MM.1S (cell line): ENCODE measurements at regions not wholly inside any gene's neighbourhood (a gene's known extent, or its start where the extent isn't known, plus 50 kb on each side); places are given as distances from the start of the nearest gene placed in this dataset.

Experiments used
- DNase-seq: peaks from one replicate; pipeline ENCODE4 v3.0.0-alpha.2; 2015
- H2AFZ ChIP-seq: fragments of 300-600 bp; sonication (generic); 2 replicates; pipeline ENCODE4 v1.6.0; 2016; ENCODE audit warnings: antibody characterized with exemption, low read length
- H3F3A ChIP-seq: fragments of 300-600 bp; sonication (generic); 2 replicates; pipeline ENCODE4 v1.6.1; 2016; ENCODE audit warnings: mild to moderate bottlenecking, antibody characterized with exemption, low read length, moderate library complexity, mixed read lengths; ENCODE audit not compliant: insufficient read depth
- H3K27ac ChIP-seq: fragments of 300-600 bp; sonication (generic); 2 replicates; pipeline ENCODE4 v1.5.1; 2016; ENCODE audit warnings: mild to moderate bottlenecking, low read length
- H3K27me3 ChIP-seq: fragments of 300-600 bp; sonication (generic); replicated peaks from 2 replicates; pipeline ENCODE4 v1.6.0; 2016; ENCODE audit warnings: low read length; ENCODE audit not compliant: insufficient read depth
- H3K36me3 ChIP-seq: fragments of 300-600 bp; sonication (generic); replicated peaks from 2 replicates; pipeline ENCODE4 v1.6.1; 2016; ENCODE audit warnings: mild to moderate bottlenecking, low read length, mixed read lengths; ENCODE audit not compliant: insufficient read depth
- H3K4me1 ChIP-seq: fragments of 300-600 bp; sonication (generic); 2 replicates; pipeline ENCODE4 v1.6.1; 2016; ENCODE audit warnings: low read length, mixed read lengths
- H3K4me2 ChIP-seq: fragments of 300-600 bp; sonication (generic); 2 replicates; pipeline ENCODE4 v1.6.0; 2016; ENCODE audit warnings: low read depth, low read length
- H3K4me3 ChIP-seq: fragments of 300-600 bp; sonication (generic); 2 replicates; pipeline ENCODE4 v1.5.1; 2016; ENCODE audit warnings: low read length, mixed read lengths
- H3K79me2 ChIP-seq: fragments of 300-600 bp; sonication (generic); 2 replicates; pipeline ENCODE4 v1.6.1; 2016; ENCODE audit warnings: mixed run types, low read length, mixed read lengths
- H3K9ac ChIP-seq: fragments of 300-600 bp; sonication (generic); 2 replicates; pipeline ENCODE4 v1.6.1; 2016; ENCODE audit warnings: low read length, mixed read lengths
- H3K9me2 ChIP-seq: fragments of 300-600 bp; sonication (generic); replicated peaks from 2 replicates; pipeline ENCODE4 v1.6.1; 2016; ENCODE audit warnings: mild to moderate bottlenecking, low read length, mixed read lengths; ENCODE audit not compliant: insufficient read depth
- H3K9me3 ChIP-seq: fragments of 300-600 bp; sonication (generic); replicated peaks from 2 replicates; pipeline ENCODE4 v1.6.1; 2016; ENCODE audit warnings: mild to moderate bottlenecking, low read length, mixed read lengths; ENCODE audit not compliant: insufficient read depth
- H4K20me1 ChIP-seq: fragments of 300-600 bp; sonication (generic); 2 replicates; pipeline ENCODE4 v1.6.1; 2016; ENCODE audit warnings: mild to moderate bottlenecking, low read length, moderate library complexity, mixed read lengths; ENCODE audit not compliant: insufficient read depth
- EZH2 ChIP-seq: fragments of 300-600 bp; sonication (generic); optimal IDR thresholded peaks from 2 replicates; pipeline ENCODE3; 2017; ENCODE audit warnings: low read depth, mild to moderate bottlenecking, antibody characterized with exemption, low read length, mixed read lengths
- EZH2phosphoT487 ChIP-seq: fragments of 300-600 bp; sonication (generic); IDR thresholded peaks from 2 replicates; pipeline ENCODE4 v1.6.1; 2018; ENCODE audit warnings: antibody characterized with exemption, low read length
- TF ChIP-seq, protein P1 (sequence below): fragments of 300-600 bp; sonication (generic); IDR thresholded peaks from 2 replicates; pipeline ENCODE4 v1.5.1; 2016; ENCODE audit warnings: antibody characterized with exemption, low read length, mixed read lengths

DNA sequence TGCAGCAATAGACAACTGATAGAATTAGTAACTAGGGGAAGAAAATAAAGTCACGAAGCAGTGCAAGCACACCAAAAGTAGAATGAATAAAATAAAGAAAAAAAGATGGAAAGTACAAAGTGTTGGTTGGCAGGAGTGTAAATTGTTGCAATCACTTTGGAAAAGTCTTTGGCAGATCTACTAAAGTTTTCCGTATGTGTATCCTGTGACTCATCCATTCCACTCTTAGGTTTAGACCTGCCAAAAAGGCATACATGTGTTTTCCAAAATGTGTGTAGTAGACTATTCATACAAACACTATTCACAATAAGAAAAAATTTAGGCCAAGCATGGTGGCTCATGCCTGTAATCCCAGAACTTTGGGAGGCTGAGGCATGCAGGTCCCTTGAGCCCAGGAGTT lies 282.1 kb upstream of the FSIP2 start:
- Histone ChIP-seq H3K27ac (no peak overlapping the region), H3K9me3 (no peaks in the 10 kb centered on the region), H3K9ac (no peak overlapping the region), H3K79me2 (no peaks in the 10 kb centered on the region), H3K9me2 (no peaks in the 10 kb centered on the region), H3K4me3 (no peak overlapping the region), H3K4me2 (no peak overlapping the region), H2AFZ (no peak overlapping the region), H3F3A (no peaks in the 10 kb centered on the region), H4K20me1 (no peaks in the 10 kb centered on the region), H3K27me3 (no peaks in the 10 kb centered on the region), H3K36me3 (no peaks in the 10 kb centered on the region), H3K4me1 (no peaks in the 10 kb centered on the region)
- DNase-seq, result no peak
- TF ChIP-seq, protein P1, sequence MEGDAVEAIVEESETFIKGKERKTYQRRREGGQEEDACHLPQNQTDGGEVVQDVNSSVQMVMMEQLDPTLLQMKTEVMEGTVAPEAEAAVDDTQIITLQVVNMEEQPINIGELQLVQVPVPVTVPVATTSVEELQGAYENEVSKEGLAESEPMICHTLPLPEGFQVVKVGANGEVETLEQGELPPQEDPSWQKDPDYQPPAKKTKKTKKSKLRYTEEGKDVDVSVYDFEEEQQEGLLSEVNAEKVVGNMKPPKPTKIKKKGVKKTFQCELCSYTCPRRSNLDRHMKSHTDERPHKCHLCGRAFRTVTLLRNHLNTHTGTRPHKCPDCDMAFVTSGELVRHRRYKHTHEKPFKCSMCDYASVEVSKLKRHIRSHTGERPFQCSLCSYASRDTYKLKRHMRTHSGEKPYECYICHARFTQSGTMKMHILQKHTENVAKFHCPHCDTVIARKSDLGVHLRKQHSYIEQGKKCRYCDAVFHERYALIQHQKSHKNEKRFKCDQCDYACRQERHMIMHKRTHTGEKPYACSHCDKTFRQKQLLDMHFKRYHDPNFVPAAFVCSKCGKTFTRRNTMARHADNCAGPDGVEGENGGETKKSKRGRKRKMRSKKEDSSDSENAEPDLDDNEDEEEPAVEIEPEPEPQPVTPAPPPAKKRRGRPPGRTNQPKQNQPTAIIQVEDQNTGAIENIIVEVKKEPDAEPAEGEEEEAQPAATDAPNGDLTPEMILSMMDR, result no peak
- TF ChIP-seq EZH2 (no peak), EZH2phosphoT487 (no peak)

DNA sequence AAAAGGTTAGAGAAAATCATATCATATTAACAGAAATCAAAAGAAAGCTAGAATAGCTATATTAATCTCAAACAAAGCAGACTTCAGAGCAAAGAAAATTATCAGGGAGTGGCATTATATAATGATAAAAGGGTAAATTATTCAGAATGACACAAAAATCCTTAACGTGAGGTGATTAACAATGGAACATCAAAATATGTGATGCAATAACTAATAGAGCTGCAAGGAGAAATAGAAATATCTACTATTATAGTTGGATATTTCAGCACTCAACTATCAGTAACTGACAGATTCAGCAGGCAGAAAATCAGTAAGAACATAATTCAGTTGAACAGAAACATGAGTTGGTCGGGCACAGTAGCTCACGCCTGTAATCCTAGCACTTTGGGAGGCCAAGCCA lies 275.1 kb upstream of the FSIP2 start:
- no peaks in the 10 kb centered on the region for H3K36me3 ChIP-seq
- H3K9me2 ChIP-seq, result no peaks in the 10 kb centered on the region
- no peaks in the 10 kb centered on the region for H4K20me1 ChIP-seq
- H3K79me2 ChIP-seq, result no peaks in the 10 kb centered on the region
- DNase-seq, result no peak
- H3K27ac ChIP-seq, result no peak overlapping the region
- no peaks in the 10 kb centered on the region for H3K27me3 ChIP-seq
- H3K9ac ChIP-seq, result no peak overlapping the region
- no peak for TF ChIP-seq EZH2phosphoT487
- TF ChIP-seq, protein P1, result no peak
- TF ChIP-seq EZH2, result no peak
- no peak overlapping the region for H2AFZ ChIP-seq
- H3K4me2 ChIP-seq, result no peak overlapping the region
- H3K9me3 ChIP-seq, result no peaks in the 10 kb centered on the region
- H3K4me3 ChIP-seq, result no peak overlapping the region
- H3F3A ChIP-seq, result 0 out of 2 replicates have a peak, but pooled peaks cover 2% of the 10 kb centered on the region
- H3K4me1 ChIP-seq, result no peaks in the 10 kb centered on the region

DNA sequence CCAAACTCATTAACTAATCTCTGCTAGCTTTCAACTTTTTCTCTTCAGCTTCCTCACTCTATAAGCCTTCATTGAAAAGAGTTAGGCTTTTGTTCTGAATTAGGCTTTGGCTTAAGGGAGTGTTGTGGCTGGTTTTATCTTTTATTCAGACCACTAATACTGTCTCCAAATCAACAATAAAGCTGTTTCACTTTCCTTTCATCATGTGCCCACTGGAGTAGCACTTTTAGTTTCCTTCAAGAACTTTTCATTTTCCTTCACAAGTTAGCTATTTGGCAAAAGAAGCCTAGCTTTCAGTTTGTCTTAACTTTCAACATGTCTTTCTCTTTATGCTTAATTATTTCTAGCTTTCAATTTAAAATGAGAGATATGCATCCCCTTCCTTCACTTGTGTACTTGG lies 271.7 kb upstream of the FSIP2 start:
- no peaks in the 10 kb centered on the region for H3K9me3 ChIP-seq
- H3K4me3 ChIP-seq, result no peak overlapping the region
- no peaks in the 10 kb centered on the region for H3K4me1 ChIP-seq
- H3K79me2 ChIP-seq, result no peaks in the 10 kb centered on the region
- 0 out of 2 replicates have a peak overlapping the region, but pooled peaks have one; percentile 12 for H2AFZ ChIP-seq
- H3F3A ChIP-seq, result 0 out of 2 replicates have a peak, but pooled peaks cover 2% of the 10 kb centered on the region
- H3K9ac ChIP-seq, result no peak overlapping the region
- DNase-seq, result peak; percentile 62
- H4K20me1 ChIP-seq, result no peaks in the 10 kb centered on the region
- no peaks in the 10 kb centered on the region for H3K27me3 ChIP-seq
- H3K27ac ChIP-seq, result no peak overlapping the region
- TF ChIP-seq EZH2 (no peak), EZH2phosphoT487 (no peak)
- TF ChIP-seq, protein P1, result no peak
- H3K4me2 ChIP-seq, result peak overlapping the region; percentile 1; the same call in 1 of the 2 replicates
- no peaks in the 10 kb centered on the region for H3K36me3 ChIP-seq
- H3K9me2 ChIP-seq, result no peaks in the 10 kb centered on the region

DNA sequence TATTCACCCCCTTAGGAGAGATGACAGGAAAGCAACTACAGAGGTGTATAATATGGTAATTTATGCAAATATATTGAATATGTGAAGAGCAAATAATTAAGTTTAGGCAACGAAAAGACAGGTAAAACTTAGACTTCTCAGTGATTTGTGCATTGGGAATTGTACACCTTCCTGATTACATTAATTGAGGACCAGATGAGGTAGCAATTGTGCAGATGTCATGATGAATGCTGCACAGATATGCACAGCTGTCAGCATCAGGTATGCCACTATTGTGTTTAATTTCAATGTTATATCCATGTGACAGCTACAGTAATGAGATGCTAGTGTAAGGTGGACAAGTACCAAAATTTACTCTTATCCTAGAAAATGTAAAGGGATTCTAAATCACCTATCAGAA lies 267.2 kb upstream of the FSIP2 start:
- no peaks in the 10 kb centered on the region for H3K79me2 ChIP-seq
- no peaks in the 10 kb centered on the region for H3K4me1 ChIP-seq
- no peak overlapping the region for H3K4me3 ChIP-seq
- H2AFZ ChIP-seq, result no peak overlapping the region
- no peaks in the 10 kb centered on the region for H3K9me3 ChIP-seq
- H3K9me2 ChIP-seq, result no peaks in the 10 kb centered on the region
- H3F3A ChIP-seq, result 0 out of 2 replicates have a peak, but pooled peaks cover 2% of the 10 kb centered on the region
- no peaks in the 10 kb centered on the region for H4K20me1 ChIP-seq
- no peak overlapping the region for H3K4me2 ChIP-seq
- H3K36me3 ChIP-seq, result no peaks in the 10 kb centered on the region
- no peak for TF ChIP-seq EZH2
- TF ChIP-seq, protein P1, result no peak
- TF ChIP-seq EZH2phosphoT487, result no peak
- no peak overlapping the region for H3K27ac ChIP-seq
- H3K9ac ChIP-seq, result no peak overlapping the region
- no peaks in the 10 kb centered on the region for H3K27me3 ChIP-seq
- no peak for DNase-seq
